22Rv1 (cell line): ENCODE measurements at regions not wholly inside any gene's neighbourhood (a gene's known extent, or its start where the extent isn't known, plus 50 kb on each side); places are given as distances from the start of the nearest gene placed in this dataset.

ENCODE experiments used
- ZFX ChIP-seq: fragments of 450-650 bp; IDR thresholded peaks from 2 replicates; pipeline ENCODE4 v1.6.1; 2017; ENCODE audit warnings: antibody characterized with exemption, borderline replicate concordance
- TF ChIP-seq, protein P1 (sequence below): fragments of 450-650 bp; IDR thresholded peaks from 2 replicates; pipeline ENCODE4 v1.5.1; 2017; ENCODE audit warnings: mild to moderate bottlenecking

GRCh38 chr7:92913849-92914248 is 77.5 kb upstream of the CDK6 start:
- TF ChIP-seq, protein P1, sequence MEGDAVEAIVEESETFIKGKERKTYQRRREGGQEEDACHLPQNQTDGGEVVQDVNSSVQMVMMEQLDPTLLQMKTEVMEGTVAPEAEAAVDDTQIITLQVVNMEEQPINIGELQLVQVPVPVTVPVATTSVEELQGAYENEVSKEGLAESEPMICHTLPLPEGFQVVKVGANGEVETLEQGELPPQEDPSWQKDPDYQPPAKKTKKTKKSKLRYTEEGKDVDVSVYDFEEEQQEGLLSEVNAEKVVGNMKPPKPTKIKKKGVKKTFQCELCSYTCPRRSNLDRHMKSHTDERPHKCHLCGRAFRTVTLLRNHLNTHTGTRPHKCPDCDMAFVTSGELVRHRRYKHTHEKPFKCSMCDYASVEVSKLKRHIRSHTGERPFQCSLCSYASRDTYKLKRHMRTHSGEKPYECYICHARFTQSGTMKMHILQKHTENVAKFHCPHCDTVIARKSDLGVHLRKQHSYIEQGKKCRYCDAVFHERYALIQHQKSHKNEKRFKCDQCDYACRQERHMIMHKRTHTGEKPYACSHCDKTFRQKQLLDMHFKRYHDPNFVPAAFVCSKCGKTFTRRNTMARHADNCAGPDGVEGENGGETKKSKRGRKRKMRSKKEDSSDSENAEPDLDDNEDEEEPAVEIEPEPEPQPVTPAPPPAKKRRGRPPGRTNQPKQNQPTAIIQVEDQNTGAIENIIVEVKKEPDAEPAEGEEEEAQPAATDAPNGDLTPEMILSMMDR = no peak
- TF ChIP-seq ZFX = no peak
